Natural killer cell (primary cell): ENCODE measurements at regions not wholly inside any gene's neighbourhood (a gene's known extent, or its start where the extent isn't known, plus 50 kb on each side); places are given as distances from the start of the nearest gene placed in this dataset.

Experiments
- ATAC-seq, 3 donors: fragments of 150-1000 bp in 2 of 3; fragments of 200-7000 bp in 1 of 3; cut with Tn5 transposase; 1 replicate in 1 of 3; 2 replicates in 2 of 3; pipeline ENCODE4 v1.10.0; 2021; ENCODE audit warnings: mild to moderate bottlenecking in 2 of 3, moderate library complexity in 2 of 3
- DNase-seq, 2 donors: peaks; one replicate each; pipeline versions ENCODE4 v3.0.0 to v3.0.0-alpha.2; 2013 to 2021; ENCODE audit warnings: mixed read lengths in 1 of 2
- H3K27ac ChIP-seq: one replicate; pipeline ENCODE4 v1.5.1; 2013; ENCODE audit warnings: mild to moderate bottlenecking, low read length
- H3K27me3 ChIP-seq: one replicate; pipeline ENCODE4 v1.6.1; 2013; ENCODE audit warnings: low read length; ENCODE audit not compliant: control insufficient read depth, insufficient read depth
- H3K36me3 ChIP-seq: one replicate; pipeline ENCODE4 v1.6.1; 2013; ENCODE audit warnings: low read length; ENCODE audit not compliant: control insufficient read depth, insufficient read depth
- H3K4me1 ChIP-seq: one replicate; pipeline ENCODE4 v1.6.1; 2013; ENCODE audit warnings: low read length; ENCODE audit not compliant: control insufficient read depth, insufficient read depth
- H3K4me3 ChIP-seq: one replicate; pipeline ENCODE4 v1.5.1; 2013; ENCODE audit warnings: low read length
- H3K9me3 ChIP-seq: one replicate; pipeline ENCODE4 v1.6.1; 2013; ENCODE audit warnings: low read length; ENCODE audit not compliant: control insufficient read depth, insufficient read depth
- H3K27ac Mint-ChIP-seq, 2 donors: one replicate each; pipeline ENCODE4 v1.8.0; 2022; ENCODE audit warnings: mild to moderate bottlenecking in 2 of 2, mixed read lengths in 2 of 2, moderate library complexity in 1 of 2
- H3K27me3 Mint-ChIP-seq, 2 donors: one replicate each; pipeline ENCODE4 v1.8.0; 2022; ENCODE audit warnings: low read depth in 2 of 2, mixed read lengths in 2 of 2
- H3K36me3 Mint-ChIP-seq: one replicate; pipeline ENCODE4 v1.8.0; 2022; ENCODE audit warnings: mixed read lengths
- H3K4me1 Mint-ChIP-seq, 2 donors: one replicate each; pipeline ENCODE4 v1.8.0; 2022; ENCODE audit warnings: mixed read lengths in 2 of 2
- H3K4me3 Mint-ChIP-seq: one replicate; pipeline ENCODE4 v1.8.0; 2022; ENCODE audit warnings: mild to moderate bottlenecking, moderate library complexity, mixed read lengths
- H3K9me3 Mint-ChIP-seq, 2 donors: one replicate each; pipeline ENCODE4 v1.8.0; 2022; ENCODE audit warnings: mixed read lengths in 2 of 2
- CTCF ChIP-seq: fragments of 200-600 bp; IDR thresholded peaks from one replicate; pipeline ENCODE4 v1.8.0; 2022; ENCODE audit warnings: antibody characterized with exemption
- WGBS: methylation state at CpG from one replicate; pipeline ENCODE4 v1.1.7; 2013; ENCODE audit warnings: missing lambda C conversion rate; ENCODE audit not compliant: insufficient coverage; 5-methylcytosine and 5-hydroxymethylcytosine counted together
- intact Hi-C: fragments of 100-400 bp; cut with micrococcal nuclease; formaldehyde crosslinking; loops from one replicate; pipeline ENCODE4 v1.14.2; 2022

- ATAC-seq (no peak), DNase-seq (no peak)
- Histone ChIP-seq H3K4me1 (no peaks in the 10 kb centered on the region), H3K4me3 (no peak overlapping the region), H3K27me3 (no peaks in the 10 kb centered on the region), H3K9me3 (no peaks in the 10 kb centered on the region), H3K36me3 (no peaks in the 10 kb centered on the region), H3K27ac (no peak overlapping the region)
- H3K27ac Mint-ChIP-seq = no peak overlapping the region
- no peak overlapping the region for H3K4me3 Mint-ChIP-seq
- 91% methylated on average over 7 of the region's 7 CpGs for WGBS
- no peaks in the 10 kb centered on the region for H3K36me3 Mint-ChIP-seq
- no peaks in the 10 kb centered on the region for H3K4me1 Mint-ChIP-seq
- intact Hi-C loops = no loop called here
- no peaks in the 10 kb centered on the region for H3K9me3 Mint-ChIP-seq
- H3K27me3 Mint-ChIP-seq = peaks cover 0 to 4% of the 10 kb centered on the region in 2 donors
- TF ChIP-seq CTCF = no peak
Observed at GRCh38 chr18:21162786-21163185, 51.2 kb upstream of the ROCK1 start.

DNA sequence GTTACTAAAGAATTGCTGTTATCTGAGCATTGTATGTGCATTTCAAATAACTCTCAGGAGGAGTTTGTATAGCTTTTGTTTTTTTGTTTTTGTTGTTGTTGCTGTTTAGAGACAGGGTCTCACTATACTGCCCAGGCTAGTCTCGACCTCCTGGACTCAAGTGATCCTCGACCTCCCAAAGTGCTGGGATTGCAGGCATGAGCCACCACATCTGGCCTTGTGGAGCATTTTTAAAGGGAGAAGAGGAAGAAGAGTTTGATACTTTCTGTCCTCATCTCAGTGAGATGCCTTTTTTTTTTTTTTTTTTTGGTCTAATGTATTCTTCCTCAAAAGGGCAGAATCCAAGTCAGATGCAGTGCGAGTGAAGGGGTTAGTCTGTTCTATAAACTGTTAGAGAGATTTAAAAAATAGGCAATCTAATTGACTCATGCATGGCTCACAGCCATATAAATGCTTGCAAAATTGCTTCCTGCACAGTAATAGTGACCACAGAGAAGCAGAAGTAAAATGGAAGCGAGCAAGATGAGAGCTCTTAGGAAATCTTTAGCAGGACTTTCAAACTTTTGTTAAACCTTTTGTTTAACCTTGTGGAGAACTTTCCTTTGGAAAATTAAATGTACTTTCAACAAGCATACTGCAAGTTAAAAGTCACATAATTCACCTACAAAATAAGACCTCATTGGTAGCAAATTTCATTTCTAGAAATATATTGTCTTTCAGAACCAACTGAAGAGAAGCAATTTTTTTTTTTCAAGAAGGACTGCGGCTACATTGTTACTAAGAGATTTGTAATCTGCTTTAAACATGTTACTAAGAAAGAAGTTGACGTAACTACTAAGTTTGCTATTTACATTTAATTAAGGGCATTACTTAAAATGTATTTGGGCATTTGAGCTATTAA lies 52.3 kb upstream of the ROCK1 start:
- H3K4me1 Mint-ChIP-seq = no peaks in the 10 kb centered on the region
- H3K27ac ChIP-seq = no peak overlapping the region
- 22% methylated on average over 4 of the region's 6 CpGs for WGBS
- no peak overlapping the region for H3K4me3 ChIP-seq
- peak in 2 of 3 donors; percentile 28 to 75 for ATAC-seq
- H3K36me3 ChIP-seq = no peaks in the 10 kb centered on the region
- no peaks in the 10 kb centered on the region for H3K36me3 Mint-ChIP-seq
- H3K27me3 ChIP-seq = no peaks in the 10 kb centered on the region
- intact Hi-C loops = no loop called here
- H3K4me1 ChIP-seq = no peaks in the 10 kb centered on the region
- peaks cover 0 to 4% of the 10 kb centered on the region in 2 donors for H3K27me3 Mint-ChIP-seq
- TF ChIP-seq CTCF = no peak
- H3K27ac Mint-ChIP-seq = no peak overlapping the region
- DNase-seq = no peak
- H3K9me3 ChIP-seq = no peaks in the 10 kb centered on the region
- no peak overlapping the region for H3K4me3 Mint-ChIP-seq
- no peaks in the 10 kb centered on the region for H3K9me3 Mint-ChIP-seq

DNA sequence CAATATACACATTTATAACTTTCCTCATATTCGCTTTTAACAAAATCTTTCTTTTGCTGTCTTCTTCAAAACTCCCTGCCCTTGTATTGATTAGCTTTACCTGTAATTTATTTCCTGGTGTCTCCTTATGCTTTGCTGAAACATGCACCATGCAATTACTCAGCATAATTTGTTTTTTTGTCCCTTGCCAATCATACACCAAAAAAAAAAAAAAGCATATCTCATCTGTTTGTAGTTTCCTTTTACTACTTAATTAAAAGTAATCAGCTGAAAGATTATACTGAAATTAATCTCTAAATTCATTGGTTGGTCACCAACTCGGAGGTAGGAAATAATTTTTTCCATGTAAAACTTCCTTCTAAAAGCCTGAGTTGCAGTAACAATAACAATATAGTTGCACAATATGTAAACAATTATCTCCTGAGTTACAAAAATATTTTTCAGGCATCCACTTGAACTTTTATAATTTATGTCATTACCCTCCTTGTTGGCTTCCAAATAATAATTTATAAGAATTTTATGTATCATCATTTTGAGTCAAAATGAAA lies 53.0 kb upstream of the ROCK1 start:
- DNase-seq (no peak), ATAC-seq (no peak)
- no peaks in the 10 kb centered on the region for H3K9me3 ChIP-seq
- Mint-ChIP-seq H3K36me3 (no peaks in the 10 kb centered on the region), H3K4me3 (no peak overlapping the region), H3K27me3 (peaks cover 0 to 4% of the 10 kb centered on the region in 2 donors), H3K4me1 (no peaks in the 10 kb centered on the region), H3K9me3 (no peaks in the 10 kb centered on the region), H3K27ac (no peak overlapping the region)
- TF ChIP-seq CTCF = no peak
- H3K4me3 ChIP-seq = no peak overlapping the region
- no peak overlapping the region for H3K27ac ChIP-seq
- H3K36me3 ChIP-seq = no peaks in the 10 kb centered on the region
- H3K4me1 ChIP-seq = no peaks in the 10 kb centered on the region
- no peaks in the 10 kb centered on the region for H3K27me3 ChIP-seq
- intact Hi-C loops = no loop called here
- 100% methylated on average over 1 of the region's 2 CpGs for WGBS
